Astrocyte (in vitro differentiated cells and primary cell): ENCODE measurements at regions not wholly inside any gene's neighbourhood (a gene's known extent, or its start where the extent isn't known, plus 50 kb on each side); places are given as distances from the start of the nearest gene placed in this dataset.

ENCODE experiments used
- EZH2 ChIP-seq: IDR thresholded peaks from 2 replicates; pipeline ENCODE4 v1.6.1; 2012; ENCODE audit warnings: mild to moderate bottlenecking, low read length, inconsistent platforms; ENCODE audit not compliant: insufficient read depth
- TF ChIP-seq, protein P1 (sequence below): IDR thresholded peaks from 2 replicates; pipeline ENCODE4 v1.5.1; 2011; ENCODE audit warnings: low read depth, mild to moderate bottlenecking, inconsistent platforms, low read length, moderate library complexity; ENCODE audit not compliant: insufficient read depth

DNA sequence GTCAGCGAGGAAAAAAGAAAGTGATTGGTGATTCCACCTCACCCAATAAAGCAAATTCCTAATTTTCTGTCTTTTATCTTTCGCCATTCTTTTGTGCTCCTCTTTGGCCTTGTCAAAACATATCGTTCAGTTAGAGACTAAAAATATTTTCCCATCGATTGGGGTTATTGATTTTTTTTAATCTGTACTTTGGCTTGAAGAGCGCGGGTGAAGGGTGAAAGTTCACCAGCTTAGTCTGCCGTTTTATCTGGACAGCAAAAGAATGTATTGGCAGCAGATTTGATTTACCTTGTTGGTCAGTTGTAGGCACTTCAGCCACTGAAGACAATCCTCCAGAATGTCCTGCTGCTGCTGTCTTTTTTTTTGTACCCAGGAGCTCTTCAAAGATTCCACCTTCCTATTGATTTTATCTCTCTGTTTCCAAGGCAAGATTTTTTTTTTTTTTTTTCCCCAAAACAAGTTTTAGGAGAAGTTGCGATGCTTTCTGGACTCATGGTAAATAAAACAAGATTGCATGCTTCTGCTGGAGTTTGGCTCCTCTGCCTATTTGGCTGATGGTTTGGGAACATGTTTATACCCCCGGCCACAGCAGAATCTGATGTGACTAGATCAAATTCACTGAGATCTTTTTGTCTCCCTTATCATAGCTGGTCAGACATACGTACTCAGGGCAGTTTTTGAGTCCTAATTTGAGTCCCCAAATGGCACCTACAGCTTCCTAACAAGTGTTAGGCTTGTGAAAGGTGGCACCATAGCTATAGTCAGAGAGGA lies 269.3 kb upstream of the ONECUT1 start:
- TF ChIP-seq, protein P1, sequence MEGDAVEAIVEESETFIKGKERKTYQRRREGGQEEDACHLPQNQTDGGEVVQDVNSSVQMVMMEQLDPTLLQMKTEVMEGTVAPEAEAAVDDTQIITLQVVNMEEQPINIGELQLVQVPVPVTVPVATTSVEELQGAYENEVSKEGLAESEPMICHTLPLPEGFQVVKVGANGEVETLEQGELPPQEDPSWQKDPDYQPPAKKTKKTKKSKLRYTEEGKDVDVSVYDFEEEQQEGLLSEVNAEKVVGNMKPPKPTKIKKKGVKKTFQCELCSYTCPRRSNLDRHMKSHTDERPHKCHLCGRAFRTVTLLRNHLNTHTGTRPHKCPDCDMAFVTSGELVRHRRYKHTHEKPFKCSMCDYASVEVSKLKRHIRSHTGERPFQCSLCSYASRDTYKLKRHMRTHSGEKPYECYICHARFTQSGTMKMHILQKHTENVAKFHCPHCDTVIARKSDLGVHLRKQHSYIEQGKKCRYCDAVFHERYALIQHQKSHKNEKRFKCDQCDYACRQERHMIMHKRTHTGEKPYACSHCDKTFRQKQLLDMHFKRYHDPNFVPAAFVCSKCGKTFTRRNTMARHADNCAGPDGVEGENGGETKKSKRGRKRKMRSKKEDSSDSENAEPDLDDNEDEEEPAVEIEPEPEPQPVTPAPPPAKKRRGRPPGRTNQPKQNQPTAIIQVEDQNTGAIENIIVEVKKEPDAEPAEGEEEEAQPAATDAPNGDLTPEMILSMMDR: no peak
- no peak for TF ChIP-seq EZH2
